ENCODE measurements at regions not wholly inside any gene's neighbourhood (a gene's known extent, or its start where the extent isn't known, plus 50 kb on each side); places are given as distances from the start of the nearest gene placed in this dataset.

DNA sequence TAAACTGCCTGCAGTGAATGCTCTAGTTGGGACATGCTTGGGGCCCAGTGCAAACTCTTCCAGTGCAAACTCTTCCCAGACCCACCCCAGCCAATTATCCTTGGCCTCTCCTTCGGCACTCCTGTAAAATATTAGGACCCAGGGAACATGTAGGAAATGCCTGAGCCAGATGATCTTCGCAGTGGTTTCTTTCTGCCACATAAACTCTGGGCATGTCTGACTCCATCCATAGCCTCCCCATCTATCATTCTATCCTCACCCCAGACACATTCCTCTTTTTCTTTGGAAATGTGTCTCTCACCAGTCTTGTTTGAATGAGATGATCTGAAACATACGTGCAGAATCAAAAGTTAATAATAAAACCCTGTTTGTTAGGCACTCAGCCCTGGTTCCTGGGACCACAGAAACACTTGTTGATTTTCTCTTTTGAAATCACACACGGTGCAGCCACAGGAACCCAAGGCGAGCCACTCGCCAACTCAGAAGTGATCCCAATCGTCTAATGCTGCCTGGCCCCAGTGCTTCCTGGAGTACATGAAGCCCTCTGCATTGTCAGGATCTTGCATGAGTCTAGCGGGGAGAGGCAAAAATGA, 108.9 kb upstream of the CST7 start:
- TF ChIP-seq ZNF514 (tag by site-specific recombination; IDR thresholded peaks at IDR 0.05) = no peak
- TF ChIP-seq, protein P1, sequence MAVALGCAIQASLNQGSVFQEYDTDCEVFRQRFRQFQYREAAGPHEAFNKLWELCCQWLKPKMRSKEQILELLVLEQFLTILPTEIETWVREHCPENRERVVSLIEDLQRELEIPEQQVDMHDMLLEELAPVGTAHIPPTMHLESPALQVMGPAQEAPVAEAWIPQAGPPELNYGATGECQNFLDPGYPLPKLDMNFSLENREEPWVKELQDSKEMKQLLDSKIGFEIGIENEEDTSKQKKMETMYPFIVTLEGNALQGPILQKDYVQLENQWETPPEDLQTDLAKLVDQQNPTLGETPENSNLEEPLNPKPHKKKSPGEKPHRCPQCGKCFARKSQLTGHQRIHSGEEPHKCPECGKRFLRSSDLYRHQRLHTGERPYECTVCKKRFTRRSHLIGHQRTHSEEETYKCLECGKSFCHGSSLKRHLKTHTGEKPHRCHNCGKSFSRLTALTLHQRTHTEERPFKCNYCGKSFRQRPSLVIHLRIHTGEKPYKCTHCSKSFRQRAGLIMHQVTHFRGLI (tag by site-specific recombination; IDR thresholded peaks at IDR 0.05) = no peak
- no peak for TF ChIP-seq CTCF (tag by site-specific recombination; IDR thresholded peaks at IDR 0.05)
- TF ChIP-seq KLF1 (tag by site-specific recombination; IDR thresholded peaks at IDR 0.05) = no peak
